Keratinocyte (primary cell): ENCODE measurements at regions not wholly inside any gene's neighbourhood (a gene's known extent, or its start where the extent isn't known, plus 50 kb on each side); places are given as distances from the start of the nearest gene placed in this dataset.
"Not testable (repeated sequence)": the region's sequence is repeated elsewhere in the genome, so short reads cannot be mapped to it uniquely, and the experiment has no call there.

Source experiments
- DNase-seq: peaks from one replicate; pipeline ENCODE4 v3.0.0-alpha.2; 2011; ENCODE audit warnings: low read depth, missing footprints, low spot score
- FAIRE-seq: peaks from 2 replicates; lab custom pipeline; 2011; peaks lifted over from hg19 to GRCh38; lab: Jason Lieb, UNC
- H2AFZ ChIP-seq: 2 replicates; pipeline ENCODE4 v1.6.0; 2012; ENCODE audit warnings: low read length, control low read depth, inconsistent platforms; ENCODE audit not compliant: control insufficient read depth
- H3K27ac ChIP-seq: 2 replicates; pipeline ENCODE4 v1.5.1; 2011; ENCODE audit warnings: low read length; ENCODE audit not compliant: control insufficient read depth, insufficient read depth
- H3K27me3 ChIP-seq: 3 replicates; pipeline ENCODE4 v1.6.0; 2011; ENCODE audit warnings: low read length; ENCODE audit not compliant: control insufficient read depth, insufficient read depth; ENCODE audit errors: extremely low read depth
- H3K36me3 ChIP-seq, 2 experiments: 2 replicates in 1 of 2; 3 replicates in 1 of 2; pipeline ENCODE4 v1.5.1; 2011; ENCODE audit warnings: low read length in 2 of 2, mild to moderate bottlenecking in 1 of 2; ENCODE audit not compliant: control insufficient read depth in 2 of 2, insufficient read depth in 2 of 2; ENCODE audit errors: extremely low read depth in 1 of 2
- H3K4me1 ChIP-seq: 3 replicates; pipeline ENCODE4 v1.5.1; 2011; ENCODE audit warnings: low read length; ENCODE audit not compliant: control insufficient read depth, insufficient read depth; ENCODE audit errors: extremely low read depth
- H3K4me2 ChIP-seq: 3 replicates; pipeline ENCODE4 v1.6.0; 2011; ENCODE audit warnings: low read depth, low read length; ENCODE audit not compliant: control insufficient read depth, insufficient read depth; ENCODE audit errors: extremely low read depth
- H3K4me3 ChIP-seq, 3 experiments: fragments of 200-600 bp in 1 of 3; sonication (generic) in 1 of 3; 2 replicates in 2 of 3; 3 replicates in 1 of 3; pipeline ENCODE4 v1.5.1; 2011 to 2016; ENCODE audit warnings: low read length in 3 of 3, mild to moderate bottlenecking in 3 of 3, control low read depth in 2 of 3, inconsistent platforms in 1 of 3, low read depth in 1 of 3, mixed read lengths in 1 of 3, mixed run types in 1 of 3, moderate library complexity in 1 of 3; ENCODE audit not compliant: control insufficient read depth in 2 of 3, insufficient read depth in 2 of 3; ENCODE audit errors: extremely low read depth in 1 of 3
- H3K79me2 ChIP-seq: 2 replicates; pipeline ENCODE4 v1.6.0; 2012; ENCODE audit warnings: low read length; ENCODE audit not compliant: control insufficient read depth, insufficient read depth
- H3K9ac ChIP-seq: 3 replicates; pipeline ENCODE4 v1.6.0; 2011; ENCODE audit warnings: low read length; ENCODE audit not compliant: control insufficient read depth, insufficient read depth; ENCODE audit errors: extremely low read depth
- H3K9me1 ChIP-seq: 3 replicates; pipeline ENCODE4 v1.6.0; 2011; ENCODE audit warnings: low read length; ENCODE audit not compliant: control insufficient read depth, insufficient read depth; ENCODE audit errors: extremely low read depth
- H3K9me3 ChIP-seq: 2 replicates; pipeline ENCODE4 v1.5.1; 2012; ENCODE audit warnings: low read depth, low read length; ENCODE audit not compliant: control insufficient read depth
- H4K20me1 ChIP-seq: 3 replicates; pipeline ENCODE4 v1.6.0; 2011; ENCODE audit warnings: low read length; ENCODE audit not compliant: control insufficient read depth, insufficient read depth; ENCODE audit errors: extremely low read depth
- CTCF ChIP-seq, 3 experiments: IDR thresholded peaks in 1 of 3; conservative IDR thresholded peaks in 1 of 3; optimal IDR thresholded peaks in 1 of 3; 2 replicates in 2 of 3; 3 replicates in 1 of 3; pipeline versions ENCODE3 to v1.5.1; 2011; ENCODE audit warnings: low read length in 3 of 3, mild to moderate bottlenecking in 3 of 3, moderate library complexity in 2 of 3, control low read depth in 1 of 3, inconsistent platforms in 1 of 3; ENCODE audit not compliant: insufficient read depth in 2 of 3; ENCODE audit errors: extremely low read depth in 1 of 3
- EZH2 ChIP-seq: IDR thresholded peaks from one replicate; pipeline ENCODE4 v1.6.1; 2012; ENCODE audit warnings: inconsistent platforms, mild to moderate bottlenecking, low read length, moderate library complexity
- dilution Hi-C: fragments of 300-500 bp; cut with MboI; formaldehyde crosslinking; loops from one replicate; pipeline ENCODE4 v1.7.0; 2020; ENCODE audit warnings: low sequenced_read_pairs; ENCODE audit not compliant: extremely low pct_ligation_motif_present

GRCh38 chr14:105685003-105685402 is 158.6 kb downstream of the TMEM121 start:
- Histone ChIP-seq H3K79me2 (no peaks in the 10 kb centered on the region), H3K9ac (no peak overlapping the region), H3K9me1 (no peaks in the 10 kb centered on the region), H2AFZ (no peak overlapping the region), H4K20me1 (no peaks in the 10 kb centered on the region), H3K27ac (no peak overlapping the region), H3K4me1 (no peaks in the 10 kb centered on the region), H3K4me3 (no peak overlapping the region), H3K9me3 (peaks cover 4% of the 10 kb centered on the region), H3K27me3 (no peaks in the 10 kb centered on the region), H3K4me2 (no peak overlapping the region), H3K36me3 (no peaks in the 10 kb centered on the region)
- no peak for TF ChIP-seq CTCF (optimal IDR thresholded peaks at IDR 0.05 in 1 of 3, IDR thresholded peaks at IDR 0.05 in 1 of 3, conservative IDR thresholded peaks at IDR 0.05 in 1 of 3; ENCODE audit: extremely low read depth in 1 of 3, insufficient read depth in 2 of 3, low read length in 3 of 3)
- TF ChIP-seq EZH2: no peak
- dilution Hi-C loops: no loop called here
- FAIRE-seq: no peak
- DNase-seq: no peak

GRCh38 chr14:105685605-105686004 is 159.2 kb downstream of the TMEM121 start:
- DNase-seq, H3K27me3 ChIP-seq, H3K36me3 ChIP-seq, H4K20me1 ChIP-seq, H3K9ac ChIP-seq, H3K9me1 ChIP-seq, H3K9me3 ChIP-seq, H3K4me3 ChIP-seq, H3K4me1 ChIP-seq, dilution Hi-C loops, H3K27ac ChIP-seq, H2AFZ ChIP-seq, H3K79me2 ChIP-seq, H3K4me2 ChIP-seq, FAIRE-seq: not testable (repeated sequence)

GRCh38 chr14:105686050-105686449 is 159.7 kb downstream of the TMEM121 start:
- FAIRE-seq, H3K9ac ChIP-seq, H3K9me3 ChIP-seq, DNase-seq, H4K20me1 ChIP-seq, H3K27me3 ChIP-seq, H3K4me1 ChIP-seq, H3K79me2 ChIP-seq, H3K4me2 ChIP-seq, H3K9me1 ChIP-seq, dilution Hi-C loops, H2AFZ ChIP-seq, H3K27ac ChIP-seq, H3K36me3 ChIP-seq, H3K4me3 ChIP-seq: not testable (repeated sequence)

GRCh38 chr14:105686462-105687170 is 160.2 kb downstream of the TMEM121 start:
- H3K9me3 ChIP-seq, H3K9me1 ChIP-seq, H3K4me3 ChIP-seq, H4K20me1 ChIP-seq, H3K4me1 ChIP-seq, H3K27ac ChIP-seq, H3K27me3 ChIP-seq, H3K9ac ChIP-seq, H3K79me2 ChIP-seq, DNase-seq, H2AFZ ChIP-seq, FAIRE-seq, H3K36me3 ChIP-seq, dilution Hi-C loops, H3K4me2 ChIP-seq: not testable (repeated sequence)
